Mammary epithelial cell (primary cell): ENCODE measurements at regions not wholly inside any gene's neighbourhood (a gene's known extent, or its start where the extent isn't known, plus 50 kb on each side); places are given as distances from the start of the nearest gene placed in this dataset.
"Not testable (repeated sequence)": the region's sequence is repeated elsewhere in the genome, so short reads cannot be mapped to it uniquely, and the experiment has no call there.

Source experiments
- CTCF ChIP-seq, 2 donors: IDR thresholded peaks in 1 of 2; conservative IDR thresholded peaks in 1 of 2; 2 replicates each; pipeline ENCODE4 v1.5.1; 2011 to 2012; ENCODE audit warnings: inconsistent platforms in 2 of 2, low read length in 2 of 2, mild to moderate bottlenecking in 2 of 2, control low read depth in 1 of 2, low read depth in 1 of 2; ENCODE audit not compliant: insufficient read depth in 1 of 2; ENCODE audit errors: extremely low read depth in 1 of 2
- EZH2 ChIP-seq: IDR thresholded peaks from 2 replicates; pipeline ENCODE4 v1.6.1; 2012; ENCODE audit warnings: low read length, inconsistent platforms, borderline replicate concordance

- TF ChIP-seq CTCF (conservative IDR thresholded peaks at IDR 0.05 in 1 of 2, IDR thresholded peaks at IDR 0.05 in 1 of 2; ENCODE audit: extremely low read depth in 1 of 2, insufficient read depth in 1 of 2, low read depth in 1 of 2, low read length in 2 of 2); EZH2: not testable (repeated sequence)
Observed at GRCh38 chr16:16624367-16624766, 245.4 kb downstream of the NPIPA7 start.
